HCEC 1CT (cell line): ENCODE measurements at regions not wholly inside any gene's neighbourhood (a gene's known extent, or its start where the extent isn't known, plus 50 kb on each side); places are given as distances from the start of the nearest gene placed in this dataset.
A peak's percentile ranks its signal among the peaks of the same experiment; 100 is the strongest.

ENCODE experiments used
- DNase-seq: peaks from one replicate; pipeline ENCODE4 v3.0.0-alpha.2; 2017

DNA sequence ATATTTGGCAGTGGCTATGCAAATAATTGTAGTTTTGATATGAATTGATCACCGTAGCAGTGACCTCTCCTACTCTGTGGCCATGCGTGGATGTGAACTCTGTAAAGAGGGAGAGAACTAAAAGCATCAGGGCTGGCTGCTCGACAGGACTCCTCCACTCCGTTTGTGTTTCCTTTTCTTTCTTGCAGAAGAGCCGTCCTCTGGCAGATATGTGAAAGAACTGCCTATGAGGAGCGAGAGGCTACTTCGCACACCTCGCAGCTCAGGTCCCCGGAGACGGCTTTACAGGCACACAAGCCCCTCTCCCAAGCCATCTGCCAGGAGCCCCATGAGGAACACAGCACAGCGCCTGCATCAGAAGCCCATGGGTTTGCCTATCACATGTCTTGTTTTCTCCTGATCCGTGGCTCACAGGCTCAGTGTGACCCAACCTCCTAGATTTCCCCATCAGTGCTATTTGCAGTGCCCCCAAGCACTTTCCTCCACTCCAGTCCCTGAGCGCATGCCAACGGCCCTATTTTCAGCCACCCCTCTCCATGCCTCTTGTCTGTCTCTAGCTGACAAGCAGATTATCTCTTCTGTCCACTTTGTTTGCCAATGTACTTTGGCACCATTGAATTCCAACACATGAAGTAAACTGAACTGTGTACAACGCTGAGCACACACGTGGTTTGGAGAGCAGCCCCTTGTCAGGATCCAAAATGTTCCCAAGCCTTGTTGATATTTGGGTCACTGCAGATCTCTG, 164.3 kb upstream of the AKR1E2 start:
- DNase-seq, result no peak

DNA sequence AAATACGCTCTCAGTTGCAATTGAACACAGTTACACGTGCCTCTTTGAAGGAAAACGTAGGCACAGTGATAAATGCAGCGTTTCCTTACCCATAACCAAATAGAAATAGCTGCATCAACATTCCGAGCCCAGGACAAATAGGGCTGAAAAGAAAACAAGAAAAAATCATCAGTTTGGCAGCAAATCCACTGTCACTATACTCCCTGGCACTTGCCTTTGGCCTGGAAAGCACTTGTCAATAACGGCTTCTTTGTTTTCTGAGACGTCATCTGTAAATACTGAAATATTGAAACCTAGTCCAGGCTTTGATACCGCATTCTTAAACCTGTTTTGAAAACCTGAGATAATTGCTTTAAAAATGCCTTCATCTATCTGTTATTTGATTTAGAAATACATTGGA, 167.2 kb upstream of the AKR1E2 start:
- no peak for DNase-seq

DNA sequence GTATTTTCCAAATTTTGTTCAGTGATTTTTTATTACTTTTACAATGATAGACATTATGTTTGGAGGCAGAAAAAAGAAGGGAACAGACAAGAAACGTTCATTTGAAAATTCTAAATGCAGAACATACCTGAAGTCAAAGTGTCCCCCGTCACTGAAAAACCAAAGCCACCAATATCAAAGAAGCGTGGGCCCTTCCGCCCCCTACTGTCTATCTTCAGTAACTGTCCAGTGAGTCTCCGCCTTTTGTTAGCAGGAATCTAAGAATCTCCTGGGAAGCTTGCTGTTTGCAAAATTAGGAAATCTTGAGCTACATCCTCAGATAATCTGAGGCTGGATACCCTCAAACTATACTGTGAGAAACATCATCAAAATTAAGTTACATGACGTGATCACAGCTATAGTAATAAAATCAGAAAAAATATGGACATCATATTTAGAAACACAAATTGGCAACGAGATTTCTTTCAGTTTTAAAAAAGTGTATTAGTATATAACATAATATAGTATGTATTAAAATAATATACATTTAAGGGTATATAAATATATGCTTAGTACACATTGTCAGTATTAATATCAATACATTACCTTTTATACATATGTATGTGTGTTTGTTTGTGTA, 169.3 kb upstream of the AKR1E2 start:
- DNase-seq, result peak; percentile 64

DNA sequence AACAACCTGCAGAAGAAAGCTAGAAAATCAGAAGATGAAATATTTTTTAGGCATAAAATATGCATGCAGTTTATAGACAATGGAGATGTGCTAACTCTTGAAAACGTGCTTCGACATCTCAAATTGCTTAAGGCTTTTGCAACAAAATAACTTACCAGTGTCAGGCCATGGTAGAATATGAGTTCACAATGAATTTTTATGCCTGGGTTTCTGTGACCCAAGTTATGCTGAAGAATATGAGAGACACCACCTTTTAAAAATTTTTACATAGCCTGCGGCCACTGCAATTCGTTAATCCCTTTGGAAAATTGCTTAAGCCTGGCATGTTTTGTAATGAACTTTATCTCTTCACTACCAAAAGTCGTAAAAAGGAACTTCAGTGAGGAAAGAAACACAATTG, 170.1 kb upstream of the AKR1E2 start:
- no peak for DNase-seq

DNA sequence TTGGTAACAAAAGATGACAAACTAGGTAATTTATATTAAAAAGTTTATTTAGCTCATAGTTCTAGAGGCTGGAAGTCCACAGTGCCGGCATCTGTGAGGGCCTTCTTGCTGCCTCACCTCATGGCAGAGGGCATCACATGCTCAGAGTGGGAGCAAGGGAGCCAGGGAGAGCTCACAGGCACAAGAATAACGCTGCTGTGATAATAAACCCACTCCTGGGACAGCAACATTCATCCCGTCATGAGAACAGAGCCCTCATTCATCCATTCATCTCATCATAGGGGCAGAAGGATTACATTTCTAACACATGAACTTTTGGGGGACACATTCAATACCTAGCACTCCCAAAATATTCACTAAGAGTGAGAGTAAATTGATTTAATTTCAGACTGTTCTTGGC, 170.6 kb upstream of the AKR1E2 start:
- no peak for DNase-seq

DNA sequence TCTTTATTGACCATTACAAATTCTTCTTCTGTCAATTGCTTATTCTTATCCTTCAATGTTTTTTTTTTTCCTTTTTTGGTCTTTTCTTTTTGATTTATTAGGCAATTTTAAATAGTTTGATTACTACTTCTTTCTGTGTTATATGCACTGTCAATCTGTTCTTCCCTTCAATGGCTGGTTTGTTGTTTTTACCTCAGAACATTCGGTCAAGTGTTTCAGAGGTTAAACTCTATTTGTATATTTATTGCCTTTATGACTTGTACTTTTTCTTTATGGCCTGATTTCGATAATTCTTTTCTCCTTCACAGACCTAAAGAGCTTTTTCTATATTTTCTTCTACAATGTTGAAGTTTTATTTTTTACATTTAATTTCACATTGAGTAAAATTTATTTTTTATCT, 171.5 kb upstream of the AKR1E2 start:
- DNase-seq, result no peak

DNA sequence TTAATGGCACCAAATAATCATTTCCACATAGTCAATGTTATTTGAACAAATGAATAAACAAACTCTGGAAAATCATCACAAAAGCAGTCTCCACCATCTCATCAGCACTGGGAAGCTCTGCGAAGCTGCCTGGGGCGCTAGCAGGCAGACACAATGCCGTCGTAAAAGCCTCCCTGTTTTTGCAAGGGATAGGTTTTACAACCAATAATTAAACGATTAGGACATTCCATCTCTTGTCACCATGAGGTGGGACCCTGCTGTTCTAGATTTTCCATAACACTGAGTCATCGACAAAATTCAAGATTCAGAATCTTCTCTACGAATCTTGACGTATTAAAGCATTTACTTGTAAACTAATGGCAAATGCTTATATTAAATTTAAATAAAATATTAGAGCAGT, 172.8 kb upstream of the AKR1E2 start:
- no peak for DNase-seq

DNA sequence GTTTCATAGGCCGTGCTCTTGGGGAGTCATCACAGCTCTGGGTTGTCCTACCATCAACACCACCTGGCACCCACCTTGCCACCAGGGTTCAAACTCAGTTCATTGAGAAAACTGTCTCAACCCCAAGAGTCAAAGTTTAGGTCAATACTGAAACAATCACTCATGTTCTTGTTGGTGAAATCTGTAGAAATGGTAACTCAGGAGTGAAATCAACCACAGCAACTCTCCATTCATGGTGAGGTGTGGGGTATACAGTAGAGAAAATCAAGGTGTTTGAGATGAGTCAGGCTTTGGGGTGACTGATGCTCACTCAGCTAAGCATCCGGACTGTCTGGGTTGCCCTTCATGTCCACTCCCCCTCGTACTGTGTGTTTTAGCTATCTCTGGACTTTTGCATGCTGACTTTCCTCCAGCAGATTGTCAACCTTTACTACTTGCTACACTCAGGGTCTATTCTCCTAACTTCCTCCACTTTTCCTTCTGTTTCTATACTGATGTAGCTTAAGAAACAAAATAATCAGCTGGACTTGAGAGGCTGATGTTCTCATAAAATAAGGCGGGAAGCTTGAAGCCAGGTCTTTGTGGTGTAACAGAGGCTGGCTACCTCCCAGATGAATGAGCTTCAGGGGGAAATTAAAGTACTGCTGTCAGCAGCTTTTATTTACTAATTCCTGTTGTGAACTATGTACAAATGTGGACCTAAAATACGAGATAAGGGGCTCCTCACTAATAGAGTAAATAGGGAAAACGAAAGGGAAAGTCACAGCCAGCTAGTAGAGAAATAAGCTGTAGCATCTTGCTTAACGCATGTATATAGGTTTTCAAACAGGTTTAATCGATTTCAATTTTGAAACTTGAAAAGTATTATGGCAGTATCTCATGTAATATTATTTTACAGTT, 173.6 kb upstream of the AKR1E2 start:
- no peak for DNase-seq

DNA sequence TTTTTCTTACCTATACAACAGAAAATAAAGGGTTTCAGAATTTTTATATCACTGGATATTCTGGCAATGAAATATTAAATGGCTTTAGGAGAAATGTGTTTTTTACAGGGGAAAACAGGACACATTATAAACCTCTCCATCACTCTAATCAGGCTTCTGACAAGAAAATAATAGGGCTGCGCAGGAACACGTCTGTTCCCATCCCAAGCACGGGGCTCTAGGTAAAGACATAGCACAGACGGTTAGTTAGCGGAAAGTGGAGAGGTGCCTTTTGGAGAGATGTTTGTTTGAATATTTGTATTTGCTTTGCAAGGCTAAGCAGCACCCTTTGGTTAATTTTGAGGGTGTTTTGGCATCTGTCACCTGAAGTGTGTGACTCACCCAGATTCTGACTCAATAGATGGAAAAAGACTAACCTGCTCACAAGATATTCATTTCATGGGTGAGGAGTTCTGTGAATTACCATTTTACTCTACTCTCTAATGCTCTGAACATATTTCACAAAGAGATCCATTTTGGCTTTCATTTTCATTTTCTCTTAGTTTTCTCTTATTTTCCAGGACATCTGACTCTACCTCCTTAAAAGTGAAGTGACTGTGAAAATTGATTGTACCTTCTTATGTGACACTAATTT, 174.5 kb upstream of the AKR1E2 start:
- no peak for DNase-seq

DNA sequence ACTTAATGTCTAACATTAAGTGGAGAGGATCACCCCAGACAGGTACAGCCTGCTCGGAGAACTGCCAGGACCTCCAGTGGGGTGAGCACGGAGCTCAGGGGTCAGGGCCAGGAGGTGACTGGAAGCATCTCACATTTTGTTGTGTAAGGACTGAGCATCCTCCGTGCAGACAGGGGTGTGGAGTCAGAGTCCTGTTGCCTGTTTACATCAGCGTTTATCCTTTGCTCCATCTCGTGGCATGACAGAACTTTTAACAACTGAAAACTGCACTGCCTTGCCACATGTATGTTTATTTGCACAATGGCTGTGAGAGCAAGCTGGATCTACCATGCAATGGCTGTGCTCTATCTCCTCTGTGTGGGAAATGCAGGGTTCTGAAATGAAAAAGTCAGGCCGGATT, 175.4 kb upstream of the AKR1E2 start:
- DNase-seq, result no peak

DNA sequence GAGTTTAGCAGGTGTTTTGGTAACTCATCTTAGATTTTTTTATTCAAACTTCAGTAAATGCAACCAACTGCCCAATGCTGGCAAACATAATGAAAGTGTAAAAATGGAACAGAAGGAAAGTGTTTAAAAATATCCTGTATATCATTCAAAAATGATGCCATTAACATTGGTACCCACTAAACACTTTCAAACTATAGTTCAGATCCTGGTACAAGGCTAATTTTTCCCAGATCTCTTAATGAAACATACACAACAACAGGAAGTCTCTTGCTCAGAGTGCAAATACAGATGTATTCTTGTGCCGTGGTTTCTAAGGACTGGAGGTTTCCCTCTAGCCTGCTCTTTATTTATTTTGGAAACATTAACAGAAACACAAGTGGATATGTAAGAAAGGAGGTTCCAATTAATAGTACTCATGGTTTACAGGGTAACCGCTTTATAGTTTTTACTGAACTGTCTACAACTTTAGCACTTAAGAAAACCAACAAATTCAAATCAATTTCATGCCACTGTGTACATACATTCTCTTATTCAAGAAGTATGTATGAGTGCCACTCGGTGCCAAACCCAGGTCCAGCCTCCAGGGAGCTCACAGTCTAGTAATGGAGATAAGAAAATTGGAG, 176.0 kb upstream of the AKR1E2 start:
- DNase-seq, result no peak

DNA sequence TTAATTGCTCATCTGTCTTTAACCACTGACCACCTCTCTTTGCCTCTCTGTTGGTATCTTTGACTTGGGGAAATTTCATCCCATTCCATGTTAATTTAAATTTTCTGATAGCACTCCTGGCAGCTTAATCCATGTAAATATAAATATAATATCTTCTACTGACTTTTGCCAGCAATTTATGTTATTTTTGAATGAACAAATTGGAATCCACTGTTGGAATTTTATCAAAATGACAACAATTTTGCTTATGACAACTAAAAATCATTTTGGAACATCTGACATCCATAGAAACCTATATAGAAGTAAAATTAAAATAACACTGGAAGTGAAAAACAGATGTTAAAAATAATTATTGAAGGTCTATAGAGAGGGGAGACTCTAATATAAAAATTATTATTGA, 176.5 kb upstream of the AKR1E2 start:
- DNase-seq, result no peak

DNA sequence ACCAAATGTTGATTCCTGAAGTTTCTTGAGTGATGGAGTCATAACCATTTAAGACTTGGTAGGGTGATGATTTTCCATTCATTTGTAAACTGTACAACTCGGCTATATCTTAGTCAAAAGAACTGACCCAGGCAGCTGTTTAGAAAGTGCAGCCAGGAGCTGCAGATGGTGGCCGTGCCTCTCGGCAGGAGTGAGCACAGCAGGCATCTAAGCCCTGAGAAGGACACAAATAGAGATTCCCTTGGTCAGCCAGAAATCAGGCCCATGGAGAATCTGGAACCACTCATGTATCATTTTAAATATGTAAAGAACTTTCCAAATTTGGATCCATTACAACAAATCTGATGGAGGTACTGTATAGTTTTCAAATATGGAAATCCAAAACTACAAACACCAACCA, 177.0 kb upstream of the AKR1E2 start:
- no peak for DNase-seq

DNA sequence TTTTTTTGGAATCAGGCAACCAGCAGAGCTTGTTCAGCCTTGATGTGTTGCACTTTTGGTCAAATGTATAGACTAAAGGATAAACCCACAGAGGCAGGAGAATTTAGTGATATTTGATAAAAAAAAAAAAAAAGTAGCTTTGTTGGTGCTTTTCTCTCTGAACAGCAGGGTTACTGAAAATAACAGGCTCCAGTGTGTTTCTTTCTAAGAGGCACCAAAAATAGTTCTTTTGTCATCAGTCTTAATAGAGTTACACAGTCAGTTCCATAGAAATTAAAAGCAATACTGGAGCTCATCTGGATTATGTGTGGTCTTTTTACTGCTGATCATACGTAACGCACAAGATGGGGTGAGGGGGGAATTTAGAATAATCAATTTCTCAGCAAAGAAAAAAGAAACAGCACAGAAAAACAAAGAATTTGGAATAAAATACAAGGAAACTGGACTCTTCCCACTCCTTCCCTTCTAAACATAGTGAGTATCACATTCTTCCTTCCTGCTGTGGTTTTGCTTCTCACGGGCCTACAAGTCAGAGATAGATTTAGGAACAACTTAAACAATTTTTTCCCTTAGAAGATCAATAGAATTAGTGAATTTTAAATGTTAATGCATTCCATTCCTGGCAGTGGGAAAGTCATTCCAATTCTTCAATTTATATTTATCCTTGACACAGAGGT, 178.8 kb upstream of the AKR1E2 start:
- DNase-seq, result no peak

DNA sequence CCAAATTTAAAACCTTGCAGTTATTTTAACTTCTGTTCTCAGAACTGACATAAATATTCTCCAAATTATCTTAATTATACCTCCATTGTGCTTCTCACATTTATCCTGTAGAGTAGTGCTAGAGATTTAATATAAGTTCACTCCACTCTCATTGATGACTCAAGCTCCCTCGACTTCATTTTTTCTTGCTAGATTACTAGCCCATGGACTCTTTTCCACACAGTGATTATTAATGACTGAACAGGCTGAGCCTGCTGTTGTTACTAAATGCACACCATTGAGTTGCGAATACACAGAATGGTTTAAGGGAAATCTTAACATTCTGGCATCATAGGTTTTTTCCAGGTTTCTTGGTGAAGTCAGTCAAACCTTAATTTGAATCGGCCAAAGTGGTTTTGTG, 179.5 kb upstream of the AKR1E2 start:
- no peak for DNase-seq

DNA sequence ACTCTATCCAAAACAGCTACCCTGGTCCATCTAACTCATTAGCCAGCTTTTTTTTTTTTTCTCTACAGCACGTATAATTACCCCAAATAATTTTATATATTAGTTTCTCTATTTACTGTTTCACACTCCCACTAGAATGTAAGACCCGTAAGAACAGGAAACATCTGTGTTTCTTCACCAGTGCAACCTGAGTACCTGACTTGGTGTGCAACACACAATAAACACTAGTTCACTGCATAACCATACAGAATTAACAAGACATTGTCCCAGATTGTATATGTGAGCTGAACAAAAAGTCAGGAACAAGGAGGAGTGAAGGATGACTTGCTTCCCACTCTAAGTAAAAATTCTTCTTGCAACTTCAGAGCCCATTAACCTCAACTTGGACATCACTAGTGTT, 180.2 kb upstream of the AKR1E2 start:
- DNase-seq, result no peak

DNA sequence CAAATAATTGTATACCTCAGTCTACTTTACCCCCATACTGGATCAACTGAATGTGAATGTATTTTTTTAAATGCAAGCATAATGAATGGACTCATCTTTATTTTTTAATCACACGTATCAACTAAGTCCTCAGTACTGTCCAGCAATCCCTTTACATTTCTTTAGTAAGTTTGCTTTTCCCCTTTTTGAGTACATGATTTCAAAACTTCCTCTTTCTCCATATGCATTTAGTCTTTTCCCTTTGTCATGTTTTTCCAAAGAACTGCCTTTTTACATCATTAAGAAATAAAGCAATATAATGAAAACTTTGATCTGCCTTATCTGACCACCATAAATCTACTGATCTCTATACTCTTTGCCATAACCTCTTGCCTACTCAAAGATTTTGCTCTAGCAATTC, 182.5 kb upstream of the AKR1E2 start:
- no peak for DNase-seq

DNA sequence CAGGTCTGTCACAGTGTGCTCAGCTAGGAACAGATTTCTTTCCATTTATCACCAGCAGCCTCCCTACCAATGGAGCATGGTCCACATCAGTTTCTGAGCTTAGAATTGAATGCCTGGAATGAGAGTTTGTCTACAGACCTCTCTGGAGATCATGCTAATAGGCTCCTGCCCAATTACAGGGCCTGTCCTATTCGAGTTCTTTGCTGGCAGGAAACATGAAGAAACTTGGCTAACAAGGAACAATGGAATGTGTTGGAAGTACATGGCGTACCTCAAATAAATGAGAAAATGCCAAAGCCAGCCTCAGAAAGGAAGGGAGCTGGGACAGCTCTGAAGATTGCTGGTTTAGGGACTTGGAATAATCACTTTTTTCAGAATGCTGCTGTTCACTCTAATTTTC, 186.0 kb upstream of the AKR1E2 start:
- no peak for DNase-seq

DNA sequence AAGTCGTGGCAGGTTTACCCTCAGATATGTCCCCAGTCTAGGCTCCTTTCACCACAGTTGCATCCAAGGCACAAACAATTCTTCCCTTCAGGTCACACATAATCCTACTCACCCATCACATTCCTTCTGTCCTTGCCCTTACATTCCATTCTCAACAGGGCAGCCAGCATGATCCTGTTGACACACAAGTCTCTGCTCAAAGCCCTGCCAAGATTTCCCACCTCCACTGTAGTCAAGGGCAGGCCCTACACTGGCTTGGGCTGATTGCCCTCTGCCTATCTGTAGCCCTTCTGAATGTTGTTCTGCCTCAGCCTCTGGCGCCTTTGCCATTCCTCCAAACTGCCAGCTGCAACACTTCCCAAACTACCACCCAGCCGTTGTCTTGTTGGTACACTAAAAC, 187.9 kb upstream of the AKR1E2 start:
- no peak for DNase-seq

DNA sequence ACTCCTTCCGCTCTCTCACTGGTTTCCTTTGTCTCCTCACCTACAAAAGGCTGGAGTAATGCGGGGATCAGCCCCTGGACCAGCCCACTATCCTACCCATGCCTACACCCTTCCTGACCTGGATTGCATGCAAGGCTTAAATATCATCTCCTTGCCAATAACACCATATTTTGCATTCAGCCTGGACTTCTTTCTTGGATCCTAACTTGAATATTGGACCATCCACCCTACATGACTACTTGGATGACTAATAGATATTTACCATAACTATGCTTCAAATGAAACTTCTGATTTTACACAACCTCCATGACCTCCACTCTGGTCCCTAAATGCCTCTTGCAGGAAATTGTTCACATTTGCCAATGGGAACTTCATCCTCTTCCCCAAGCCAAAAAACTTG, 188.3 kb upstream of the AKR1E2 start:
- DNase-seq, result no peak

DNA sequence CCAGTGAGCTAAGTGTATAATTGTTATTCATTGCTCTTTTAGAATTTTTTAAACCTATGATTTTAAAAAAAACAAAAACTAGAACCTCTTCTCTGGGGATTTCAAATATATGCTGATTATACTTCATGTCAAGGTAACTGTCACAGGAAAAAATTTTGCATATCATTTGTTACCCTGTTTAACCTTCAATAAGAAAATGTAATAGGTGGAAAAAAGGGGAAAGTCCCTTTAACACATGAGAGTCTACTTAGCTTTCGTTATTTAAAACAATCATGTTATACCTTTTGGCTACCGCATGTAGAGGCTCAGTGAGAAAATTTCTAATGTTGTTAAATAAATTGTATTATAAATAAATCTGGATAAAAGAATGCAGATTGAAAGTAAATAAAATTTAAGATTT, 190.1 kb upstream of the AKR1E2 start:
- no peak for DNase-seq

DNA sequence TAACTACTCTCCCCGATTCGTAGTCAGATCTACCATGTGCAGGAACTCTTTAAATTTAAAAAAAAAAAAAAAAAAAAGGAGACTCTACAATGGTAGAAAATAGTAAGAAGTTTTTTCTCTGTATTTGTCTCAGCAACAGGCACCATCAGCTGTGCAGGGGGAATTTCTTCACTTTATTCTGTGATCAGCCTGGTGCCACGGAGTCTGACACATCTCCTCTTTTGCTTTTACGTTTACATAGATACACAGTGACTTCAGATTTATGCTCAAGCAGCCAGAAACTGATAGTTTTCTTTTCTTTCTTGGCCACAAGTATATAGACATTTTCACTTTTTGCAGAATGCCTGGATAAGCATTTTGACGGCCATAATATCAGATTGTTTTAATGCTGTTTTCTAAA, 190.6 kb upstream of the AKR1E2 start:
- DNase-seq, result no peak

DNA sequence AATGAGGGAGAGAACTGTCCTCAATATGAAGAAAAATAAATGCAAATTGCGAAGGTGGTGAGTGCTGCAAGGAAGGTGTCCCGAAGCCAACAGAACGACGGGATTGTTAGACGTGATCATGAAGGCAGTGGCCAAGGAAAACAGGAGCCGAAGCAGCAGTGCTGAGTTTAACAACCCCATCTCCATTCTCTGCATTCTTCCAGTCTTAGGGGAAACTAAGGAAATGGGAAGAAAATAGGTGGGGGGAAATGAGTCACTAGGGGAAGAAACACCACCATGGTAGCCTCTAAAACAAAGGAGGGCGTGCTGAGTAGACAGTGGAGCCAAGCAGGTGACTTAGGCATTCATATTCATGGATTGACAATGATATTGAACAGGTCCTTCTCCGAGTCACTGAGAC, 192.2 kb upstream of the AKR1E2 start:
- DNase-seq, result no peak
